Stimulated activated CD4-positive, alpha-beta T cell treated with anti-CD3 and anti-CD28 coated beads, Interleukin-4, amount 100 ng/mL, for 1 hour (primary cell): ENCODE measurements at regions not wholly inside any gene's neighbourhood (a gene's known extent, or its start where the extent isn't known, plus 50 kb on each side); places are given as distances from the start of the nearest gene placed in this dataset.

Experiments used
- DNase-seq: peaks from one replicate; pipeline ENCODE4 v3.0.0-alpha.2; 2020

DNA sequence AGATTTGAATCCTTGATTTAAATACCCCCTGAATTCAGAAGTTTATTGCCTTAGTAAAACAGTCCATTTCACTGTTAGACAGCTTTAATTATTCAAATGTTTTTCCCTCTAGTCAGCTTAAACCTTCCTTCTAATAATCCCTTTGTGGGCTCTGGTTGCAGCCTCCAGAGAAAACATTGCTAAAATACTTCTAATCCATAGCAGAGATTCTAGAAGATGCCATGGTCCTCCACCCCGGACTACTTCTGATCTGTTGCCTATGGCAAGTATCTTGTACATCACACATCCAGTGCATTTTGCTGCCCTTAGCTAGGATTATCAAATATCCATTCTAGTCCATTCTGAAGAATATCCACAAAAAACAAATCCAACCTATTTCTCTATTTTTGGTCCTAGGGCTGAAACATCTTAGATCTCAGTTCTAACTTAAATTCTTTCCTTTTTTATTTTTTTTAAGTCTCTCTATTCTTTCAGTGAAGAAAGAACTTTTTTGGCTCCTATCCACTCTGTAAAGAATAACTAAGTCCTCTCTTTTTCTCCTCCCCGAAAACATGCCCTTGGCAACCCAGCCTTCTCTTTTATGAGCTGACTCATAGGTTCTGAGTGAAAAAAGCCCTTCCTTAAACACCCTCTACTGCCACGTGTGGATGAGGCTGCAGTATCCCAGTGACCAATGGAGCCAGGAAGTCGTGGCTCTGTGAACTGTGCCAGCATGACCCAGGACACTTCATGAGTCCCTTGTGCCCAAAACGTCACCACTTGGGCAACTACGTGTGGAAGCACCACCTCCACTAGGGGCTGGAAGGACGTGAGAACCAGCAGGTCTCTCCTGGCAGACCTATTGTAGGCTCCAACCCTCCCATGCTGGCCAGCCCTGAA lies 349.8 kb downstream of the TNS1 start:
- DNase-seq, result no peak

DNA sequence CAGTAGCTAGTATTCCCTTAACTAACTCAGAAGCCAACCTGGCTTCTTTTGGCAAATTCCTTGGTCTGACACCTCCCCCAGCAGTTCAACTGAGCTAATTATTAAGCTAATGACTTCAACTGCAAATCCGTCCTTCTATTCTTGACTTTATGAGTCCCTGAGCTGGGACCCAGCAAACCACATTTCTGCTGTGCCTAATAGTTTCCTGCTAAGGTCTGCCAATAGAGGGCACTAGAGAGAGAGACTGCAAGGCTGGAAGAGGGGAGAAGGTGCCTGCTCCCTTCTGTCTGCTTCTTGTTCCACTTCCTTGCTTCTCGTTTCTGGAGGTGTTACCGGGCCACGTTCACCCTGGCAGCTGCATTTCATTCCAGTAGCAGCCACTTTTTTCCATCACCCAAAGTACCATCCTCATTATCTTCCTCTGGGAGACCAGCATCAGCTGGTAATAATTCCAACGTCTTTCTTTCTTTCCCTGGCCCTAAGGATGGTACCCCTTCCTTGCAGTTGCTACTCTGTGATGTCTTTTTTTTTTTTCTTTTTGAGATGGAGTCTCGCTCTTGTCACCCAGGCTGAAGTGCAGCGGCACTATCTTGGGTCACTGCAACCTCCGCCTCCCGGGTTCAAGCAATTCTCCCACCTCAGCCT lies 352.0 kb downstream of the TNS1 start:
- DNase-seq, result no peak

DNA sequence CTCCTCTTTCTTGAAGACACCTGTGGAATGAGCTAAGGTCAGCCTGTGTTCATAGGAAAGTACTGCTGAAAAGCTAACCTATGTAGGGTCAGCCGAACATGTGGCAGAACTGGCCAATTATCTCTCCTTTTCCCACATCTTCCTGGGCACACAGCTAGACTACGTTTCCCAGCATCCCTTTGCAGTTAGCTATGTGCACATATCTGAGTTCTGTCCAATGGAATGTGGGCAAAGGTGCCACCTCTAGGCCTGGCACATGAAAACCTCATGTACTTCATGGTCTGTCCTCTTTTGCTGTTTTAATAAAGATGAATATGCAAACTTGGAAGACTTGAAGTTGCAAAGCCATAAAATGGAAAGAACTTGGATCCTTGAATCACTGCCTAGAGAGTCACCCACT lies 352.6 kb downstream of the TNS1 start:
- DNase-seq, result no peak

DNA sequence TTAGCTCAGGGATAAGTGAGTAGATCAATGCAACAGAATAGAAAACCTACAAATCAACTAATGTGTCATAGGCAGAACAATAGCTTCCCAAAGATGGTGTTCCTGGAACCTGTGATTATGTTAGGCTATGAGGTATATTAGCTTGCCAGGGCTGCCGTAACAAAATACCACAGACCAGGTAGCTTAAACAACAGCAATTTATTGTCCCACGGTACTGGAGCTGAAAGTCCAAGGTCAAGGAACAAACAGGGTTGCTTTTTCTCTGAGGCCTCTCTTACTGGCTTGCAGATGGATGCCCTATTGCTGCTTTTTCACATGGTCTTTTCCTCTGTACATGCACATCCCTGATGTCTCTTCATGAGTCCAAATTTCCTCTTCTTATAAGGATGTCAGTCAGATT lies 354.9 kb downstream of the TNS1 start:
- no peak for DNase-seq

DNA sequence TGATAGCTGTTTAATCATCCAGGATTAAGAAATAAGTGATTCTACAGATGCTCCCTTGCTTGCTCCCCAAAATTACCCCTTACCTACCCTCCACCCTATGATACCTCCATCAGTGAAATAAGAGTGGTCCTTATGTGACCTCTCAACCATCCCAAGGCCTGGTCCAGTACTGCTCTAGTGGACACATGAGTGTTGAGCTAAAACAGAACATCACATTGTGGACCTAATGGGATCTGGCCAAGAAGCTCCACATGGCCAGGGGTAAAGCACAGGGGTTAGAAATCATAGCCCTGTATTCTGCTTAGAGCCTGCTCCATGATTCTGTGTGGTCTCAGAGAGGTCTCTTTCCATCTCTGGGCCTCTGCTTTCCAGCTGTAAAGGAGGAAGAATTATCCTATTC lies 355.6 kb downstream of the TNS1 start:
- no peak for DNase-seq

DNA sequence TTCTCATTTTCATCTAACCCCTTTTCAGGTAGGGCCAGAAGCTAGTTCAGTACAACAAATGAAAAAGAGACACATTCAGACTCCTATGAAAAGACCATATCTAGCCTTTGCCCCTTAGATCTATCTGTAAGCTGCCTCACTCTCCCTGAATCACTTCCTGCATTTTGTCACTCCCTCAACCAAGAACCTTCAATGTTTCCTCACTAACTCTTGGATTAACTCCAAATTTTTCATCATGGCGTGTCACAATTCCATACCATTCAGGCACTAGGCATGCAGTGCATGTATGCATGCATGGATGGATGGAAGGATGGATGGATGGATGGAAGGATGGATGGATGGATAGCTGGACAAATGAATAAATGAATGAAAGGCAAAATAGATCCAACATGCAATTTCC lies 356.9 kb downstream of the TNS1 start:
- no peak for DNase-seq

DNA sequence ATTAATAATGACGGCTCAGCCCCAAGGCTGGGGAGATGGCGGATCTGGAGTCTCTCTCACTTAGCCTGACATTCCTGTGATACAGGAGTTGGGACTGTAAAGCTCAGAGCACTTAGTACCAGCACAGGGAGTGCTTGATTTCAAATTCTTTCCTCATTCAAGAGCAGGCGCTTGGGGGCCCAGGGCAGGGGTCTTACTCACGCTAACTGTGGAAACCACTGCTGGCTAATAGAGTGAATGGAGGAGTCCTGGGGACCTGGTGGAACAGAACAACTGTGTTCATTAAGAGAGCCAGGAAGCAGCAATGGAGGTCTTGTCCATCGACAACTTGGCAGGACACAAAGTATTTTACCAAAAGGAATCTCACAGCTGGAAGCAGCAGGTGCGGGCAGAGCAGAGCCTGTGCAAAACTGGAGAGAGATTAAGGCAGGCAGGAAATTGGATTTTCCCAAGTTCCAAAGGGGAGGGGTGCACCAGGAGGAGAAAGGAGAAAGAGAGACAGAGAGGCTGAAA lies 358.9 kb downstream of the TNS1 start:
- no peak for DNase-seq

DNA sequence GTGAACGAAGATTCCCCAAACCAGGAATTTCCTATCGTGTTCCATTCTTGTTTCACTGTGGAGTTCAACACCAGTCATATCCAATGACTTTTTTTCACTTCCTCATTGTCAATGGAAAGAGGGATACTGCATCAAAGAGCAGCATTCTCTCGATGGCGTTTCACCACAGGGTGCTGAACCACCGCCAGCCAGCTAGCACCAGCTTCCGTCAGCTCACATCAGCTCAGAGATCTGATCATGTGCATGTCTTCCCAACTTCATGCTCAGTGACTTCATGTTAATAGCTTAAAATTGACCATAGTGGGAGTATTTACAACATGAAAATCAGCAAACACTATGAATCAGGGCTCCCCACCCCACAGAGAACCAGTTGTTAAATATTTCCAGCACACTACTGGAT lies 359.9 kb downstream of the TNS1 start:
- DNase-seq, result no peak

DNA sequence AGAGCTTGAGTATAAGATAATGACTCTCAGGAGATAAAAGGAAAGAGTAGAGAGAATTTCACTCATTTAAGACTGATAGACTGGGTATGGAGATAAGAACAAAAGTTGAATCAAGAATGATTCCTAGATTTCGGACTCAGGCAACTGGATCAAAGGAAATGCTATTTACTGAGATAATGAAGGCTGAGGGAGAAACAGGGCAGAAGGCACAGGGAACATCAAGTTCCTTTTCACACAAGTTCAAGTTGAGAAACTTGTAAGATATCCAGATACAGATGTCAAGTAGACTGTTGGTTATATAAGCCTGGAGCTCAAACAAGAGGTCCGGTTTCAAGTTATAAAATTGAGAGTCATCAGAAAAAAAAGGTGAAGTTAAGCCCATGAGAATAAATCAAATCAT lies 360.8 kb downstream of the TNS1 start:
- no peak for DNase-seq

DNA sequence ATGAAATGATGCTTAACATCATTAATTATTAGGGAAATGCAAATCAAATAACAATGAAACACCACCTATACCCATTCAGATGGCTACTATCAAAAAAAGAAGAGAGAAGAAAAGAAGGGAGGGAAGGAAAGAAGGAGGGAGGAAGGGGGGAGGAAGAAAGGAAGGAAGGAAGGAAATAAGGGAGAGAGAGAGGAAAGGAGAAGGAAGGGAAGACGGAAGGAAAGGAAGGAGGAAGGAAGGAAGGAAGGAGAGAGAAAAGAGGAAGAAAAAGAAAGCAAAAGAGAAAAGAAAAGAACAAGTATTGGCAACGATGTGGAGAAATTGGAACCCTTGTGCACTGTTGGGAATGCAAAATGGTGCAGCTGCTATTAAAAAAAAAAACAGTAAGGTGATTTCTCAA lies 363.3 kb downstream of the TNS1 start:
- no peak for DNase-seq

DNA sequence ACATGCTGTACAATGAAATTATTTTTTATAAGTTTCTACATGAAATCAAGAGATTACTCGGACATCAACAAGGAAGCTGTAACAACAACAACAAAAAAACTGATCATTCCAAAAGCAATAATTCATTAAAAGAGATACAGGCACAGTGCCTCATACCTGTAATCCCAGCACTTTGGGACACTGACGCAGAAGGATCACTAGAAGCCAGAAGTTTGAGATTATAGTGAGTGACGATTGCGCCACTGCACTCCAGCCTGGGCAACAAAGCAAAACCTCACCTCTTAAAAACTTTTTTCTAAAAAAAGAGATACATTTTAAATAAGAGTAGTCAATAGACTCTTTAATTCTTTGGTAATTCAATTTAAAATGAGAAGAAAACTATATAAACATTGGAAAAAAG lies 364.3 kb downstream of the TNS1 start:
- no peak for DNase-seq

DNA sequence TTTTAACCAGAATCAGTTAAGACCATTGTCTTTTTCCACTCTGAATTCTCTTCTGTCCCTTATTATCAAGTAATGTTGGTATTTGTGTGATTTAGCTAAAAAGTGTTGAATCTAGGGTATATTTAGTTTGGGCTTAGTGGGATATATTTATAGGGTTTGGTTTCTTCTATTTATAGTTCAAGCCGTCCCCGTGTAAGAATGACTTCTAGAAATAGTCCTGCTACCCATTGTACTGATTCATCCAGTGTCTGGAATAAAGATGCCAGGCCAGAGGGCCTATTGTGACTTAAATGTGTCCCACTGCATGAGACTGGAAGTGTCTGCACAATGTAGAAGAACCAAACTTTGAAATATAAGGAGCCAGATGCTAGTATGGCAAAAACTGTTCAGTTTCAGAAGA lies 364.8 kb downstream of the TNS1 start:
- no peak for DNase-seq

DNA sequence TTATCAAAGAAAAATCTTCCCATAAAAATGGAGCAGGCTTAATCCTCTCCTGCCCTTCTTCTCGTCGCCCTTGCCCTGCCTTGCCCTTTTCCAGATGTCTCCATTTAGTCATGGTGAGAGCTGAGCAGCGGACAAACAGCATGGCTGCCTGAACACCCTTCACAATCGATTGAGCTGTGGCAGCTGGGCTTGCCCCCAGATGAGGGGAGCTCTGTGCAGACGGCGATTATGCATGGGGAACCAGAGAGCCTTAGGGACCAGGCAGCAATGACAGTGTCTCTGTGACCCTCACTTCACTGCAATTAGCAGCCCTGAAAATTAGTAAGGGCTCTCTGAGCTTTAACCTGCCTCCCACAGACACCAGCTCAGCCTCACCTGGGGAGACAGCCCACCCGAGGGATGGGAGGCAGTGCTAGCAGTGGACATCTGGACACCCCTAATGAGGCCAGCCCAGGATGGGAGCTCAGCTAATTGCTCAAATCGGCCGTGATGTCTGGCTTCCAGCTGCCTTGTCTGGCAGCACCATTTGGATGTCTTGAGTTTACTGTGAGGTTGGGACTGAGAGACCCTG lies 365.7 kb downstream of the TNS1 start:
- no peak for DNase-seq

DNA sequence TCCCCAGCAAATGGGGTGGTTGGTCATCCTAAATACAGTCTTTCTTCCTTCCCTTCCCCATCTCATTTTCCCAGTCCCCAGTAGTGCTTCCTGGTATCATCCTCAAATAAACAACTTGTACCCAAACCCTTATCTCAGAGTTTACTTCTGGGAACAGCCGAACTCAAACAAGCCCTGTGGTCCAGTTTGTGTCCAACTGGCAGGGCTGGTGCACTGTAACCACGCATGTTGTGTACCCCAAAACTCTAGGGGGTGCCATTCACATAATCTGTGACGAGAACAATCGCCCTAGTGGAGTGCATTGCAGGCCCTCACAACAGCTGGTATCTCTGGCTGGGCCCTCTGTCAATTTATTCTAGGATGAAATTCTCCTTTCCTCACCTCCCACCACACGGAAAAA lies 366.2 kb downstream of the TNS1 start:
- no peak for DNase-seq

DNA sequence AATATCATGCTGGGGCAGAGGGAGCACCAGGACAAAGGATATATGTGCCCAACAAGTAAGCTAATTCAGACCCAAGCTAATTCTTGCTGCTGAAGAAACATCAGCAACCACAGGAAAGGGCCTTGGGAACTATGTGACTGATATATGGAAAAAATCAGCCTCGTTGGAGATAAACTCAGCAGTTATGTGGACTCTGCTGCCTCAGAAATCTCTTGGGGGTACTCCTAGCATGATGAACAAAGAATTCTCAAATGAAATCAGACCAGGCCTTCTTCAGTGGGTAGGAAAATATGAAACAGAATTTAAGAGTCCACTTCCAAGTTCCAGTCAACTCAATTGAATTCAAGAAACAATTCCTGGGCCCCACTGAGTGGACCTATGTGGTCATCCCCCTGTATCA lies 367.9 kb downstream of the TNS1 start:
- DNase-seq, result no peak

DNA sequence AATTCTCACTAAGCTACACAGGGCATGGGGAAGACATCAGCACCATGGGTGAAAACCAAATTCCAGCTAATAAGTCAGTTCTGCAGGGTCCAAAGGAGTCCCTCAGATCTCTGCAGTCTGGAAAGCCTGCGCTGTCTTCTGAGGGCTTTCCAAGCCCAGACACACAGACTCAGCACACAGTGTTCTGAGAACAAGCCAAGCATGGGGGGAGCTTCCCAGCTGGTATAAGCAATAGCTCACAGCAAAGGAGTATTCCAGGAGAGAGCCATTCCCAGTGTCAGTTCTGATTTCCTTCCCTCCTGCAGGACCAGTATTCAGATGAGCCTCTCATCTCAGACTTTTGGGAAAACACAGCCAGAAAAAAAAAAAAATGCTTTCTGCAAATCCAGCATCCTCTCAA lies 370.8 kb downstream of the TNS1 start:
- no peak for DNase-seq

DNA sequence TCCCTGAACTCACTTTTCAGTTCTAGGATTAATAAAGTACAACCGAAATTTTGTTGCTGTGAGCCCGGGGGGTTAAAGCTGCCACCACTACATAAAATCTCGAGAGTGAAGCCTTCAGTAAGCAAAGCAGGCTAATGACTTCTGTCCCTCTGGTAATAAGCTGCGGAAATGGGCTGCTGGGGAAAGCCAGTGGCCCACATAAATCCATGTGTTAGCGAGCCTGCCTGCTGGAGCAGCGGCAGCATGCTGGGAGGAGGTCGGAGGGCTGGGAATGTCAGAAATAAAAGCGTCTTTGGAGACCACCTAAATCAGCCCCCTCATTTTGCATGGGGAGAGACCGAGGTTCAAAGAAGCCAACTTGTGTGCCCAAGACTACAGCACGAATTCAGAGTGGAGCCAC lies 371.7 kb downstream of the TNS1 start:
- DNase-seq, result no peak

DNA sequence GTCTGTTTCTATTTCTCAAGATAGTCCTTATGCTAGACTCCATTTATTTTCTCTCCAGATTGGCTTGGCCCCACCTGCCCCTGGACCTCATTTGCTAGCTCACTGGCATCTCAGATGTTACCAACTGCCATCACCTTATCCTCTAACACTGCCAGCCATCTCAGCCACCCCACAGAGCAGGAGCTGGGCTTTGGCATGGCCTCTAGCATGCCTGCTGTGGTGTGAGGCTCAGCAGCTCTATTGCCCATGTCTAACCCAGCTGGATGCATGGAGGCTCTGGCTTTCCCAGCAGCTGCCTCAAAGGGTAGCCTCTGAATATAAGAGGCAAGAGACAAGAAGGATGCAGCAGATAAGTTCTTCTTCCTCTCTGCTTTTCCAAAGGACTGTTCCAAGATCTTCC lies 373.4 kb downstream of the TNS1 start:
- DNase-seq, result no peak

DNA sequence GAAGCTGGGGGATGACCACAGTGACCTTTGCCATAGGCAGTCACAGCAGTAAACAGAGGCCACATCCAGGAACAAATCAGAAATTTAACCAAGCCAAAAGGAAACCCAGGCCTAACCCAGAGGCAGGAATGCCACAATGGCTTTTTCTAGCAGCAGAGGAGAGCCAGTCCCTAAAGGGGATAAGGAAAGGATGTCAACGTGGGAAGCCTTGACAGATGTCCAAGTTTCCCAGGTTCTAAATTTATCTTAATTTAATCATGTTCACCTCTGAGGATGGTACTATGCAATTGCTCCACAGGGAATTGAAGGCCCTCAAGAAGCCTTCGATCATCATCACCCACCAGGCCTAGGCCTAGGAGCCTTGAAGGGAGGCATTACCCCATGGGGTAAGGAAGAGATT lies 374.7 kb downstream of the TNS1 start:
- no peak for DNase-seq

DNA sequence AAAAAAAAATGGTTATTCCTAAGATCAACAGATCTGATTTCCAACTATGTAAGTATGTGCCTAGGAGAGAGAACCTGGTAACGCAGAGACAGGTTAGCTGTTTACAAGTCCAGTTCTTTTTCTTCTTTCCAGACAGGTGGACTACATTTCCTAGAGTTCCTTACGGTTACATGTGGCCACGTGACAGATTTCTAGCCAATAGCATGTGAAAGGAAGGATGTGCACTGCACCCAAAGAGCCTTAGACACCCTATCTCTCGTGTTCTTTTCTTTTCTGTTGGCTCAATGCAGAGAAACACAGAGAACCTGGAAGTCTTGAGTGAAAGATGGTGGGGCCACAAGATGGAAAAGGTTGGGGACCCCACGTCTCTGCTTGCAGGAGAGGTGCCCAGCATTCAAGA lies 375.9 kb downstream of the TNS1 start:
- no peak for DNase-seq

DNA sequence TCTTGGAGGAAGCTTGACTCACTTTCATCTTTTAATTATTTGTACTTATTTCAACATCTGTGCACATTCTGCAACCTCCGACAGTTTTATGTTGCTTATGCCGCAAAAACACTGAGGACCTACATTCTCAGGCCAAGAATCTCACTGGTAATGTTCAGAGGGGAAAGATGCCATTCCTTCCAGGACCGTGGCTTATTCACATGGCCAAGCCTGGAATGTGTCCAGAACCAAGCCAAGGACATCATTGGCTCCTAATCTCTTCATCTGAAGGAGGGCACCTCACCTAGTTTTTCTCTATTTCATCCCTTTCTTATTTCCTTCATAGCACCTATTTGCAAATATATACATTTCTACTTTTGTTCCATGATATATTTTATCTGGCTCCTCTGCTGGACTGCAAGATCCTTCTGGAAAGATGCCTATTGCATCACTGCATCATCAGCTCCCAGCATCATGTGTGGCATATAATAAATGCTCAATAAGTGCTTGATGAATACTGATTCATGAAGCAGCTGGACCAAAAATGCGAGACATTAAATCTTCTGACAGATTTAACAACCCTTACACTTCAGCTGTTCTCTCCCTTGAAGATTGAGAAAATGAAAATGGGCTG lies 377.1 kb downstream of the TNS1 start:
- DNase-seq, result no peak

DNA sequence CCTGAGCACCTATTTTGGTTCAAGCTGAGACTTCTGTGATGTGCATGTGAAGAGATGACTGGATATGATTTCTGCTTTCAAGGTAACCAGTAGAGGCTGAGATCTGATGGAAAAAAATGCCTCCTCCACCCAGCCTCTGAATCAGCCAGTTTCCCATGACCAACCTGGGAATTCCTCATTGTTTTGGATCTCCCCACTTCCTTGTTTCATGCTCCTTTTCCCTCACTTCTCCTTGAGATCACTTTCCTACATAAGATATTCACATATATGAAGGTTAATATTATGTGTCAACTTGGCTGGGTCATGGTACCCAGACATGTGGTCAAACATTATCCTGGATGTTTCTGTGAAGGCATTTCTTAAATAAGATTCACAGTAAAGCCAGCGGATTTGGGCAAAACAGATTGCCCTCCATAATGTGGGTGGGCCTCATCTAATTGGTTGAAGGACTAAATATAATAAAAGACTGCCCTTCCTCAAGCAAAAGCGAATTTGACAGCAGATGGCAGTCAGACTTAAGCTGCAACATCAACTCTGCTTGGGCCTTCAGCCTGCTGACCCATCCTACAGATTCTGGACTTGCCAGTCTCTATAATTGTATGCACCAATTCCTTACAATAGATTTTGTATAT lies 379.4 kb downstream of the TNS1 start:
- DNase-seq, result no peak
